GM23338 (cell line): ENCODE measurements at regions not wholly inside any gene's neighbourhood (a gene's known extent, or its start where the extent isn't known, plus 50 kb on each side); places are given as distances from the start of the nearest gene placed in this dataset.

Experiments used
- ATAC-seq: fragments of 200-7000 bp; cut with Tn5 transposase; 3 replicates; pipeline ENCODE4 v1.9.1; 2020
- DNase-seq: peaks from one replicate; pipeline ENCODE4 v3.0.0-alpha.2; 2015; ENCODE audit warnings: low spot score
- H2AFZ ChIP-seq: fragments of 200-600 bp; sonication (generic); 2 replicates; pipeline ENCODE4 v1.8.0; 2016; ENCODE audit warnings: antibody characterized with exemption, mild to moderate bottlenecking, moderate library complexity
- H3F3A ChIP-seq: fragments of 200-600 bp; sonication (generic); replicated peaks from 2 replicates; pipeline ENCODE4 v1.8.0; 2017; ENCODE audit warnings: antibody characterized with exemption, mixed run types, low read depth
- H3K27ac ChIP-seq: fragments of 200-600 bp; sonication (generic); 2 replicates; pipeline ENCODE4 v1.6.1; 2016; ENCODE audit warnings: low read depth
- H3K27me3 ChIP-seq: fragments of 200-600 bp; sonication (generic); 2 replicates; pipeline ENCODE4 v1.8.0; 2016; ENCODE audit warnings: mild to moderate bottlenecking, mixed run types, moderate library complexity; ENCODE audit not compliant: insufficient read depth
- H3K36me3 ChIP-seq: fragments of 200-600 bp; sonication (generic); 2 replicates; pipeline ENCODE4 v1.8.0; 2016; ENCODE audit warnings: mild to moderate bottlenecking; ENCODE audit not compliant: insufficient read depth
- H3K4me1 ChIP-seq: fragments of 200-600 bp; sonication (generic); 2 replicates; pipeline ENCODE4 v1.8.0; 2016; ENCODE audit warnings: mild to moderate bottlenecking, moderate library complexity; ENCODE audit not compliant: insufficient read depth
- H3K4me2 ChIP-seq: fragments of 200-600 bp; sonication (generic); 2 replicates; pipeline ENCODE4 v1.7.1; 2017; ENCODE audit warnings: mixed run types
- H3K4me3 ChIP-seq: fragments of 200-600 bp; sonication (generic); 2 replicates; pipeline ENCODE4 v1.6.1; 2016; ENCODE audit warnings: mixed run types
- H3K79me2 ChIP-seq: fragments of 200-600 bp; sonication (generic); replicated peaks from 2 replicates; pipeline ENCODE4 v1.8.0; 2017; ENCODE audit warnings: mild to moderate bottlenecking; ENCODE audit not compliant: insufficient read depth
- H3K9me2 ChIP-seq: fragments of 200-600 bp; sonication (generic); 2 replicates; pipeline ENCODE4 v1.8.0; 2017; ENCODE audit not compliant: insufficient read depth
- H4K20me1 ChIP-seq: fragments of 200-600 bp; sonication (generic); replicated peaks from 2 replicates; pipeline ENCODE4 v1.8.0; 2017; ENCODE audit warnings: mild to moderate bottlenecking; ENCODE audit not compliant: insufficient read depth
- H3K27ac Mint-ChIP-seq: 2 replicates; pipeline ENCODE4 v1.8.0; 2020; ENCODE audit warnings: inconsistent platforms, mild to moderate bottlenecking, moderate library complexity, mixed read lengths
- H3K27me3 Mint-ChIP-seq: 3 replicates; pipeline ENCODE4 v1.8.0; 2022; ENCODE audit warnings: low read depth, mild to moderate bottlenecking, moderate library complexity, mixed read lengths, inconsistent platforms; ENCODE audit not compliant: insufficient read depth, poor library complexity
- H3K36me3 Mint-ChIP-seq: 3 replicates; pipeline ENCODE4 v1.8.0; 2021; ENCODE audit warnings: low read depth, mild to moderate bottlenecking, inconsistent platforms, moderate library complexity, mixed read lengths
- H3K4me1 Mint-ChIP-seq: 3 replicates; pipeline ENCODE4 v1.8.0; 2020; ENCODE audit warnings: mild to moderate bottlenecking, inconsistent platforms, mixed read lengths
- H3K4me3 Mint-ChIP-seq: 3 replicates; pipeline ENCODE4 v1.8.0; 2021; ENCODE audit warnings: moderate library complexity, mild to moderate bottlenecking, inconsistent platforms, mixed read lengths
- H3K9me3 Mint-ChIP-seq: 3 replicates; pipeline ENCODE4 v1.8.0; 2020; ENCODE audit warnings: moderate library complexity, mild to moderate bottlenecking, inconsistent platforms, mixed read lengths
- CREB1 ChIP-seq: fragments of 250-450 bp; sonication (Bioruptor Pico); IDR thresholded peaks from 2 replicates; pipeline ENCODE4 v1.5.0; 2020; ENCODE audit warnings: low read depth, mild to moderate bottlenecking, moderate library complexity
- CTCF ChIP-seq, 2 experiments: fragments of 200-600 bp in 1 of 2; sonication (generic) in 1 of 2; conservative IDR thresholded peaks; 2 replicates each; pipeline versions ENCODE4 v1.5.1 to v1.6.1; 2016 to 2017; ENCODE audit warnings: antibody characterized with exemption in 2 of 2, low read depth in 2 of 2, mild to moderate bottlenecking in 2 of 2, moderate library complexity in 1 of 2
- ETS1 ChIP-seq: IDR thresholded peaks from 2 replicates; pipeline ENCODE4 v1.6.1; 2016; ENCODE audit warnings: antibody characterized with exemption
- EZH2 ChIP-seq: fragments of 200-600 bp; sonication (generic); IDR thresholded peaks from one replicate; pipeline ENCODE4 v1.8.0; 2017; ENCODE audit warnings: antibody characterized with exemption, mild to moderate bottlenecking, low read depth; ENCODE audit not compliant: unreplicated experiment
- EZH2phosphoT487 ChIP-seq: fragments of 200-600 bp; sonication (generic); IDR thresholded peaks from one replicate; pipeline ENCODE4 v1.8.1; 2018; ENCODE audit warnings: antibody characterized with exemption; ENCODE audit not compliant: unreplicated experiment
- JUNB ChIP-seq: IDR thresholded peaks from one replicate; pipeline ENCODE4 v1.6.1; 2016; ENCODE audit warnings: antibody characterized with exemption; ENCODE audit not compliant: unreplicated experiment
- NANOG ChIP-seq: IDR thresholded peaks from 2 replicates; pipeline ENCODE4 v1.6.1; 2016; ENCODE audit warnings: antibody characterized with exemption, borderline replicate concordance
- POLR2AphosphoS5 ChIP-seq: IDR thresholded peaks from 2 replicates; pipeline ENCODE4 v1.6.1; 2016; ENCODE audit warnings: antibody characterized with exemption, low read depth
- REST ChIP-seq: IDR thresholded peaks from one replicate; pipeline ENCODE4 v1.6.1; 2018; ENCODE audit warnings: antibody characterized with exemption; ENCODE audit not compliant: unreplicated experiment
- STAT1 ChIP-seq: IDR thresholded peaks from one replicate; pipeline ENCODE4 v1.6.1; 2016; ENCODE audit warnings: antibody characterized with exemption; ENCODE audit not compliant: unreplicated experiment
- ZNF114 ChIP-seq: fragments of 250-450 bp; sonication (Bioruptor Pico); IDR thresholded peaks from 2 replicates; pipeline ENCODE4 v1.5.0; 2020; ENCODE audit warnings: mild to moderate bottlenecking, moderate library complexity
- ZNF331 ChIP-seq: fragments of 250-450 bp; sonication (Bioruptor Pico); IDR thresholded peaks from 2 replicates; pipeline ENCODE4 v1.5.0; 2020; ENCODE audit warnings: low read depth, mild to moderate bottlenecking, moderate library complexity

- TF ChIP-seq ETS1: no peak
- no peak for TF ChIP-seq ZNF114 (CRISPR knock-in tag)
- no peak for TF ChIP-seq CTCF (conservative IDR thresholded peaks at IDR 0.05; ENCODE audit: low read depth in 2 of 2)
- TF ChIP-seq EZH2phosphoT487: no peak
Measured at GRCh38 chr12:83689333-83689732, 1002.6 kb downstream of the TMTC2 start (continued).

- no peak overlapping the region for H3K4me3 ChIP-seq
- H3K36me3 ChIP-seq: no peaks in the 10 kb centered on the region
- no peaks in the 10 kb centered on the region for H3K4me1 Mint-ChIP-seq
- no peak overlapping the region for H3K4me3 Mint-ChIP-seq
- H3K79me2 ChIP-seq: no peaks in the 10 kb centered on the region
- no peak overlapping the region for H3K27ac ChIP-seq
- H3K27ac Mint-ChIP-seq: no peak overlapping the region
- H3K27me3 ChIP-seq: no peaks in the 10 kb centered on the region
- H3K9me3 Mint-ChIP-seq: 0 out of 3 replicates have a peak, but pooled peaks cover 4% of the 10 kb centered on the region
- H4K20me1 ChIP-seq: no peaks in the 10 kb centered on the region
- no peak for DNase-seq
- H3K9me2 ChIP-seq: no peaks in the 10 kb centered on the region
- no peaks in the 10 kb centered on the region for H3K27me3 Mint-ChIP-seq
- no peak overlapping the region for H2AFZ ChIP-seq
- no peak overlapping the region for H3K4me2 ChIP-seq
- ATAC-seq: no peak
- H3K36me3 Mint-ChIP-seq: no peaks in the 10 kb centered on the region
- no peaks in the 10 kb centered on the region for H3K4me1 ChIP-seq
- no peaks in the 10 kb centered on the region for H3F3A ChIP-seq
- TF ChIP-seq ZNF331 (CRISPR knock-in tag): no peak
- no peak for TF ChIP-seq STAT1
- no peak for TF ChIP-seq CREB1 (CRISPR knock-in tag)
- no peak for TF ChIP-seq REST
- no peak for TF ChIP-seq ETS1
- no peak for TF ChIP-seq ZNF114 (CRISPR knock-in tag)
- no peak for TF ChIP-seq CTCF (conservative IDR thresholded peaks at IDR 0.05; ENCODE audit: low read depth in 2 of 2)
- TF ChIP-seq NANOG: no peak
- TF ChIP-seq POLR2AphosphoS5: no peak
- TF ChIP-seq JUNB: no peak
- no peak for TF ChIP-seq EZH2
- TF ChIP-seq EZH2phosphoT487: no peak
Measured at GRCh38 chr12:83676781-83677295, 990.1 kb downstream of the TMTC2 start.
